ENCODE measurements at regions not wholly inside any gene's neighbourhood (a gene's known extent, or its start where the extent isn't known, plus 50 kb on each side); places are given as distances from the start of the nearest gene placed in this dataset.

- TF ChIP-seq CTCF (IDR thresholded peaks at IDR 0.05) (no peak), POLR2A (IDR thresholded peaks at IDR 0.05) (no peak)
Observed at GRCh38 chr2:176628438-176628837, 359.2 kb downstream of the MTX2 start.

Measured in Peyer's patch (tissue), 4 donors.